OCI-LY3 (cell line): ENCODE measurements at regions not wholly inside any gene's neighbourhood (a gene's known extent, or its start where the extent isn't known, plus 50 kb on each side); places are given as distances from the start of the nearest gene placed in this dataset.

ENCODE experiments used
- H2AFZ ChIP-seq: fragments of 200-600, 300-600 bp; shearing (Covaris generic); 2 replicates; pipeline ENCODE4 v1.6.0; 2014; ENCODE audit warnings: antibody characterized with exemption, low read depth, low read length
- H3K27ac ChIP-seq: fragments of 200-600, 300-600 bp; sonication (generic); 2 replicates; pipeline ENCODE4 v1.5.1; 2014; ENCODE audit warnings: mild to moderate bottlenecking, low read length, moderate library complexity, mixed read lengths
- H3K27me3 ChIP-seq: fragments of 200-600, 300-600 bp; sonication (generic); 2 replicates; pipeline ENCODE4 v1.6.1; 2014; ENCODE audit warnings: low read depth, low read length, mixed read lengths
- H3K36me3 ChIP-seq: fragments of 200-600, 300-600 bp; sonication (generic); replicated peaks from 2 replicates; pipeline ENCODE3; 2014; ENCODE audit warnings: low read depth, low read length, mixed read lengths
- H3K4me1 ChIP-seq: fragments of 300-600, 200-600 bp; sonication (generic); 2 replicates; pipeline ENCODE4 v1.6.1; 2014; ENCODE audit warnings: low read length, mixed read lengths
- H3K4me2 ChIP-seq: fragments of 200-600, 300-600 bp; sonication (generic); 2 replicates; pipeline ENCODE4 v1.6.1; 2014; ENCODE audit warnings: low read length, mixed read lengths
- H3K4me3 ChIP-seq: fragments of 300-600, 200-600 bp; sonication (generic); 2 replicates; pipeline ENCODE4 v1.5.1; 2014; ENCODE audit warnings: antibody characterized with exemption, mild to moderate bottlenecking, low read length, moderate library complexity
- H3K79me2 ChIP-seq: fragments of 300-600, 200-600 bp; shearing (Covaris generic); 2 replicates; pipeline ENCODE4 v1.6.1; 2014; ENCODE audit warnings: mild to moderate bottlenecking, low read length, mixed read lengths
- H3K9ac ChIP-seq: fragments of 300-600, 200-600 bp; shearing (Covaris generic); 2 replicates; pipeline ENCODE4 v1.6.0; 2014; ENCODE audit warnings: mild to moderate bottlenecking, low read length, moderate library complexity
- H3K9me3 ChIP-seq: fragments of 200-600, 300-600 bp; shearing (Covaris generic); 2 replicates; pipeline ENCODE4 v1.6.1; 2014; ENCODE audit warnings: low read length, mixed read lengths; ENCODE audit not compliant: insufficient read depth
- H4K20me1 ChIP-seq: fragments of 200-600, 300-600 bp; sonication (generic); 2 replicates; pipeline ENCODE4 v1.6.1; 2016; ENCODE audit warnings: low read length, mixed read lengths; ENCODE audit not compliant: insufficient read depth
- CTCF ChIP-seq: fragments of 200-600, 300-600 bp; sonication (generic); IDR thresholded peaks from 2 replicates; pipeline ENCODE4 v1.5.1; 2014; ENCODE audit warnings: antibody characterized with exemption, low read length, low read depth
- EZH2phosphoT487 ChIP-seq: fragments of 200-600 bp; shearing (Covaris generic); IDR thresholded peaks from 2 replicates; pipeline ENCODE4 v1.6.1; 2018; ENCODE audit warnings: antibody characterized with exemption, mixed run types, low read depth

DNA sequence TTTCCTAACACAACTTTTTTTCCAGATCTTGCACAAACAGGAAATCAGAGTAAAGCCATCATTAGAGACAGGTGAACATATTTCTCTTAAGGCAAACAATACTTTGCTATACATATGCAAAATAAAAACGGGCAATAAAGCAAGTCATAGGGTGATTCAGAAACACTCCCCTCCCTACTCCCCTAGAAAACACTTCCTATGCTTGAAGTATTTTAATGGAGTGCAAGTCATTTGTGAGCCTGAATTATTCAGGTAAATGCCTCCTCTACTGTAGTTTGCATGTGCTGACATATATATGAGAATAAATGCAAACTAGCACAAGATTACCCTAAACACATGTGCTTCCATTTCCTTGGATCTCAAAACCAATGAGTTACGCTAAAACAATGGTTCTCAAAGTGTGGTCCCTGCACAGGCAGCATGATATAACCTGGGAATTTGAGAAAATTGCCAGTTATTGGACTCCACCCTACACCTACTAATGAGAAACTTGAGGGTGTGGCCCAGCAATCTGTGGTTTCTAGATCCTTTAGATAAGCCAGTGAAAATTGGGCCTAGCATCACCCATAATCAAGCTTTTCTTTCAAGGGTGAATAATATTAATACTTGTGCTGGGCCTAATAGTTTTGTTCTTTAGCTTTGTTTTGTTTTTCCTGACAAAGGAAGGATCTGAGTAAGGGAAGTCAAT lies 159.7 kb upstream of the BMP4 start:
- Histone ChIP-seq H4K20me1 (no peaks in the 10 kb centered on the region), H2AFZ (no peak overlapping the region), H3K27ac (no peak overlapping the region), H3K4me2 (no peak overlapping the region), H3K4me3 (no peak overlapping the region), H3K4me1 (no peaks in the 10 kb centered on the region), H3K9ac (no peak overlapping the region), H3K27me3 (peaks cover 14% of the 10 kb centered on the region; the same call in 1 of the 2 replicates), H3K36me3 (no peaks in the 10 kb centered on the region), H3K79me2 (no peaks in the 10 kb centered on the region), H3K9me3 (no peaks in the 10 kb centered on the region)
- TF ChIP-seq EZH2phosphoT487 (no peak), CTCF (no peak)

DNA sequence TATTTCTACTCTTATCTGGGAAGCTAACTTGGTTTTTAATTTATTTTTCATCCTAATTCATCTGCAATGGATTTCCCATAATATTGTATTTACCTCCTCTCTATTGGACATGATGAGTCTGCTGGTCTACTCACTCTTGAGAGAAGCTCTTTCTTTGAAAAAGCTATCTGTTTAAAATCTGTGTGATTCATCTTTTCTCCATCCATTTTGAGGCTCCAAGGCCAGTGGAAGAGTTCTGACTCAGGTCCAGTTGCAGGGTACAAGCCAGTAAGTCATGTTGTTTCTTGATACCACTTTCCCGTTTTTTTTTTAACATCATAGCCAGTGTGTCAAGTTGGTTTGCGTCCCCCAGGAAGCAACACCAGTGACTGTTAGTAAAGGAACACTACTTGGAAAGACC lies 160.3 kb upstream of the BMP4 start:
- no peaks in the 10 kb centered on the region for H3K79me2 ChIP-seq
- no peaks in the 10 kb centered on the region for H3K4me1 ChIP-seq
- no peak for TF ChIP-seq CTCF
- TF ChIP-seq EZH2phosphoT487, result no peak
- no peaks in the 10 kb centered on the region for H3K9me3 ChIP-seq
- H3K9ac ChIP-seq, result no peak overlapping the region
- no peak overlapping the region for H3K4me2 ChIP-seq
- H3K27ac ChIP-seq, result no peak overlapping the region
- H4K20me1 ChIP-seq, result no peaks in the 10 kb centered on the region
- no peak overlapping the region for H2AFZ ChIP-seq
- no peaks in the 10 kb centered on the region for H3K36me3 ChIP-seq
- peaks cover 14% of the 10 kb centered on the region; the same call in 1 of the 2 replicates for H3K27me3 ChIP-seq
- no peak overlapping the region for H3K4me3 ChIP-seq

DNA sequence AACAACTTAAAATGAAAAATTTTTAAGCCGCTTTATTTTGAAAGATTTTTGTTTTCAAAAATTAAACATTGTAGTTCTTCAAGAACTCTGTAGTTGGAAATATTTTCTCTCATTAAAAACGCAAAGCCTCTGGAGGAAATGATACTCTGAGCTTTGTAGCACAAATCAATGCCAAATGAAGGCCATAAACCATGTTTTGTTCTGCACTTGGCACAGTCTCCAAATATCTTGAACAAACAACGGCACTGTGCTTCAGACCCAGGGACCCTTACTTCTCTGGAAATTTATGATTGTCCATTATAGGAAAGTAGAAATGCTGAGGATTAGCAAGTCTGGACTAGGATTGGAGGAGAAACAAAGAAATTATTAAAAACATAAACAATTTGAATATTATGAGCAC lies 160.8 kb upstream of the BMP4 start:
- Histone ChIP-seq H3K27ac (no peak overlapping the region), H3K9me3 (no peaks in the 10 kb centered on the region), H3K4me1 (no peaks in the 10 kb centered on the region), H3K79me2 (no peaks in the 10 kb centered on the region), H2AFZ (no peak overlapping the region), H3K36me3 (no peaks in the 10 kb centered on the region), H3K4me3 (no peak overlapping the region), H3K4me2 (no peak overlapping the region), H4K20me1 (no peaks in the 10 kb centered on the region), H3K9ac (no peak overlapping the region), H3K27me3 (peaks cover 14% of the 10 kb centered on the region; the same call in 1 of the 2 replicates)
- no peak for TF ChIP-seq EZH2phosphoT487

DNA sequence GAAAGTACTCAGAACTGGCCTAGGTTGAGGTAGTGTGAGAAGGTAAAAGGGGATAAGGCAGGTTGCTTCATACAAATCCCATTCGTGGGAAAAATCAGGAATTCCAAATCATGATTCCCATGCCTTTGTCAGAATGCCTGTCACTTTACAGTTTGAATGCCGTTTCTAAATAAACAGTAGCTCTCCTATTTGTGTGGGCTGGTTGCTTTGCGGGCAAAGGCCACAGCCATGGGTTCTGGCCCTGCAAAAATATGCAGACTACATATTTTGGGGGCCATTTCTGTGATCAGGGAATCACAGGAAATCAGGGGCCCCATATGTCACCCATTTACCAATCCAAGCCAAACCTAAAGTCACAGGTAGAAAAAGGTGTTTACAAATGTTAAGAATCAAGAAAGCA lies 161.3 kb upstream of the BMP4 start:
- Histone ChIP-seq H3K36me3 (no peaks in the 10 kb centered on the region), H3K79me2 (no peaks in the 10 kb centered on the region), H2AFZ (no peak overlapping the region), H4K20me1 (no peaks in the 10 kb centered on the region), H3K4me1 (no peaks in the 10 kb centered on the region), H3K9me3 (no peaks in the 10 kb centered on the region), H3K4me3 (no peak overlapping the region), H3K9ac (no peak overlapping the region), H3K4me2 (no peak overlapping the region), H3K27me3 (peaks cover 14% of the 10 kb centered on the region; the same call in 1 of the 2 replicates), H3K27ac (no peak overlapping the region)
- TF ChIP-seq EZH2phosphoT487 (no peak), CTCF (no peak)

GRCh38 chr14:54120260-54120659 lies 163.6 kb upstream of the BMP4 start:
- Histone ChIP-seq H3K4me1 (no peaks in the 10 kb centered on the region), H3K27ac (no peak overlapping the region), H3K9ac (no peak overlapping the region), H2AFZ (no peak overlapping the region), H3K36me3 (no peaks in the 10 kb centered on the region), H3K4me3 (no peak overlapping the region), H3K9me3 (no peaks in the 10 kb centered on the region), H4K20me1 (no peaks in the 10 kb centered on the region), H3K79me2 (no peaks in the 10 kb centered on the region), H3K4me2 (no peak overlapping the region), H3K27me3 (peaks cover 14% of the 10 kb centered on the region; the same call in 1 of the 2 replicates)
- TF ChIP-seq CTCF (no peak), EZH2phosphoT487 (no peak)
